Esophagus muscularis mucosa (tissue), 3 donors: ENCODE measurements at regions not wholly inside any gene's neighbourhood (a gene's known extent, or its start where the extent isn't known, plus 50 kb on each side); places are given as distances from the start of the nearest gene placed in this dataset.

Experiments used
- EP300 ChIP-seq: sonication (generic); formaldehyde crosslinking; IDR thresholded peaks from one replicate; pipeline ENCODE4 v1.6.1; 2017; ENCODE audit warnings: antibody characterized with exemption
- TF ChIP-seq, protein P1 (sequence below), 3 experiments: fragments of 200-600 bp in 2 of 3; fragments of 450-650 bp in 1 of 3; sonication (generic) in 2 of 3; IDR thresholded peaks; one replicate each; pipeline ENCODE4 v1.5.1; 2017 to 2019; ENCODE audit warnings: antibody characterized with exemption in 3 of 3, mild to moderate bottlenecking in 2 of 3, moderate library complexity in 1 of 3

- TF ChIP-seq, protein P1, sequence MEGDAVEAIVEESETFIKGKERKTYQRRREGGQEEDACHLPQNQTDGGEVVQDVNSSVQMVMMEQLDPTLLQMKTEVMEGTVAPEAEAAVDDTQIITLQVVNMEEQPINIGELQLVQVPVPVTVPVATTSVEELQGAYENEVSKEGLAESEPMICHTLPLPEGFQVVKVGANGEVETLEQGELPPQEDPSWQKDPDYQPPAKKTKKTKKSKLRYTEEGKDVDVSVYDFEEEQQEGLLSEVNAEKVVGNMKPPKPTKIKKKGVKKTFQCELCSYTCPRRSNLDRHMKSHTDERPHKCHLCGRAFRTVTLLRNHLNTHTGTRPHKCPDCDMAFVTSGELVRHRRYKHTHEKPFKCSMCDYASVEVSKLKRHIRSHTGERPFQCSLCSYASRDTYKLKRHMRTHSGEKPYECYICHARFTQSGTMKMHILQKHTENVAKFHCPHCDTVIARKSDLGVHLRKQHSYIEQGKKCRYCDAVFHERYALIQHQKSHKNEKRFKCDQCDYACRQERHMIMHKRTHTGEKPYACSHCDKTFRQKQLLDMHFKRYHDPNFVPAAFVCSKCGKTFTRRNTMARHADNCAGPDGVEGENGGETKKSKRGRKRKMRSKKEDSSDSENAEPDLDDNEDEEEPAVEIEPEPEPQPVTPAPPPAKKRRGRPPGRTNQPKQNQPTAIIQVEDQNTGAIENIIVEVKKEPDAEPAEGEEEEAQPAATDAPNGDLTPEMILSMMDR (IDR thresholded peaks at IDR 0.05), result no peak
- TF ChIP-seq EP300, result no peak
Observed at GRCh38 chr1:172751683-172752082, 92.8 kb downstream of the FASLG start.
